LoVo (cell line): ENCODE measurements at regions not wholly inside any gene's neighbourhood (a gene's known extent, or its start where the extent isn't known, plus 50 kb on each side); places are given as distances from the start of the nearest gene placed in this dataset.
"Not testable (repeated sequence)": the region's sequence is repeated elsewhere in the genome, so short reads cannot be mapped to it uniquely, and the experiment has no call there.

Experiments
- DNase-seq: peaks from one replicate; pipeline ENCODE4 v3.0.0-alpha.2; 2016; ENCODE audit warnings: low spot score

- DNase-seq = no peak
Measured at GRCh38 chr5:133881576-133882388, 86.6 kb downstream of the C5orf15 start.

GRCh38 chr5:133878236-133878555, 90.2 kb downstream of the C5orf15 start:
- DNase-seq = no peak

GRCh38 chr5:133877351-133878235, 90.8 kb downstream of the C5orf15 start:
- DNase-seq = no peak

DNA sequence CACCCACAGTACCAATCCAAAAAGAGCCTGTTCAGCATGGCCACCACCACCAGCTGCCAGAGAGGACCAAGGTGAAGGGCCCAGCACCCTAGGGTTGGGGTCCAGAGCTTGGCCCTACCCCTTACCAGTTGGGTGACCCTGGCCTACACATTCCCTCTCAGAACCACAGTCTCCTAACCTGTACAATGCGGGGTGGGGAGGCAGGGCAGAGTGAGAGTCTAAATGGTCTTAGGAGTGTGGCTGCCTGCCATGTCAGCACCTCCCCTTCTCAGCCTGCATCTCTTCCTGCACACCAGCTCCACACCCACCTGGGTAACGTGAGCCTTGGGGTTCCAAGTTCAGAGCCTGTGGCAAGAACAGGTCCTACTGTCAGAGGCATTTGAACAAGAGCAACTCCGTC, 92.2 kb downstream of the C5orf15 start:
- no peak for DNase-seq

DNA sequence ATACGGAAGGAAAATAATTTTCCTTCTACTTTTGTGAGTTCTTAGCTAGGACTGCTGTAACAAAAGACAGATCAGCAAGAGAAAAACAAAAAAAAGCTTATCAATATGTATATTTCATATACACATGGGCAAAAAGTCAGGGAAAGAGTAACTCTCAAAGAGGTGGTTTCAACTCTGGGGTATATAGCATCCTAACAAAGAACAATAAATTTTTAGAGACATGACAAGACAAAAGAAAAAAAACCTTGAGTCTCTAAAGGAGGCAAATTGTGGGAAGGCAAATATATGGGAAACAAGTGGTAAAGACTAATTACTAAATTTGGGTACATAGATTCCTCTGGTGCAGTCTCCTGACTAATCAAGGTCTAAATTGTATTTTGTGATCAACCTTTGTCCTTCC, 93.2 kb downstream of the C5orf15 start:
- no peak for DNase-seq

DNA sequence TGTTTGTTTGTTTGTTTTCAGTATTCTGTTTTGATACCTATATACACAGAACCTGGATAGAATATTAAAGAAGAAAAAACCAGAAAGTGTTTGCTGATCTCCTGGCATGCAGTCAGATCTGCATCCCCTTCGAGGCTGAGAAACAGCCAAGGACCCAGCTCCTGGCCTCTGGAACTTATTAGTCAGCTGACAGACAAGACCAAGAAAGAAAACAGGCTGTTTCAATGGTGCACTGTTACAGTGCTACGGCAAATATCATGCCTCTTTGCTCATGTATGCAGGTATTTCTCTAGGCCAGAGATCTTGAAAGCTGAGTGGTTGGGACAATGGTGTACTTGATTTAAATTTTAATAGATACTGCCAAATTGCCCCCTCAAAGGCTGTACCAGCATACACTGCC, 95.0 kb downstream of the C5orf15 start:
- no peak for DNase-seq

- no peak for DNase-seq
Measured at GRCh38 chr5:133870661-133871060, 97.8 kb downstream of the C5orf15 start.

GRCh38 chr5:133869519-133870335, 98.7 kb downstream of the C5orf15 start:
- no peak for DNase-seq

- peak; percentile 73 for DNase-seq
Measured at GRCh38 chr5:133868946-133869518, 99.4 kb downstream of the C5orf15 start.

DNA sequence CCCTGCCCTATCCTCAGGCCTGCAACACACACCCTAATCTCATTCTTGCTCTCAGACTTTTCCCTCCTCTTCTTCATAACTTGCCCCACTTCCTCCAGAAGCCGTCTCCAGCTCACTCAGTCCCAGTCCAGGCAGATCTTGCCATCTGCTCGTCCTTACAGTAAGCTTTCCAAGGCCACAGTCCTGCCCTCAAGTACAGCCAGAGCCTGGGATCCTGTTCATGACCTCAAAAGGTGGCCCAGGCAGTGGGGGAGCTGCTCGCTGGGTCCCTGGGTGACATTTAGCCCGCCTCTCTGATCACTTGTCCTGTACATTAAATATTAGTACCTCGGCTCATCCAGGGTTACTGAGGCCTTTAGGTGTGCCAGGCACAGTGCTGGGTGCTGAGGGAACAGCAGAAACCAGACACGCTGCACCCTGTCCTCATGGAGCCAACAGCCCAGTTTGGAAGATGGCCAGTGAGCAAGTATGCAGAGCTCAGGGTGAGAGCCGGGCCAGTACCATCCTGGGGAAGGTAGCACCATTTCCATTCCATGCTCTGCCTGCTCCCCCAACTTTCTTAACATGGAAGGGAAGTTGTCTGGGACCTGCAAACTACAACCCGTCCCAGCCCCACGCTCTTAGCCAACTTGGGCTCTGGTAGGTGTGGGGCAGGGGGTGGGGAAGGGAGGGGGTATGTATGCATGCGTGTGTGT, 100.4 kb downstream of the C5orf15 start:
- no peak for DNase-seq

DNA sequence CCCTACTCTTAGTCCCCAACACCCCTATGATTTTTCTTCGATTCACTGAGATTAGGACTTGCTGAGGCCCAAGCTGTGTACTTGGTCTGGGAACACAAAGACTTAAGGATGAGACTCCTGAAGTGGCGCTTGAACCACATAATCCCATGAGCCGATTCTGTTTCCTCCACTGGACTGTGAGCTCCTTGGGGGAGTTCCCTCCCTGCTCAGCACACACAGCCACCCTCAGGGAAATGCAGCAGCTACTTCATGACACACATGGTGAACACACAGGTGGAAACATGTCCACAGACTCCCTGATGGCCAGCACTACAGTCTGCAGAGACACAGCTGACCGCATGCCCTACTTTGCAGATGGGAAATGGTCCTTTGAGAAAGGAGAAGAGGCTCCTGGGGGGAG, 101.1 kb downstream of the C5orf15 start:
- no peak for DNase-seq

DNA sequence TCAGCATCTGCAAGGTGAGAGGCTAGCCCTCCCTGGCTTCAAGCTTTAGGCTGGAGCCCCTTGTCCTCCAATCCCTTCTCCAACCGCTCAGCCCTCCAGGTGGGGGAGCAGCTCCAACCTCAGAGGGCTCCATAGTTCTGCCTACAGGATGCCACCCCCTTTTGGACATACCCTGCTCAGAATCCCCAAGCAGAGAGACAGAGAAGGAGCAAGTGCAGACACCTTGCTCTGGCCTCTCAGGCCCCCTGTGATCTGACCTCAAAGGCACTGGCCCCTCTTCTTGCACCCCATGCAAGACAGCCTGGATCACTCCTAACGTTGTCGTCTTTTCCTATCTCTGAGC, 101.6 kb downstream of the C5orf15 start:
- no peak for DNase-seq

DNA sequence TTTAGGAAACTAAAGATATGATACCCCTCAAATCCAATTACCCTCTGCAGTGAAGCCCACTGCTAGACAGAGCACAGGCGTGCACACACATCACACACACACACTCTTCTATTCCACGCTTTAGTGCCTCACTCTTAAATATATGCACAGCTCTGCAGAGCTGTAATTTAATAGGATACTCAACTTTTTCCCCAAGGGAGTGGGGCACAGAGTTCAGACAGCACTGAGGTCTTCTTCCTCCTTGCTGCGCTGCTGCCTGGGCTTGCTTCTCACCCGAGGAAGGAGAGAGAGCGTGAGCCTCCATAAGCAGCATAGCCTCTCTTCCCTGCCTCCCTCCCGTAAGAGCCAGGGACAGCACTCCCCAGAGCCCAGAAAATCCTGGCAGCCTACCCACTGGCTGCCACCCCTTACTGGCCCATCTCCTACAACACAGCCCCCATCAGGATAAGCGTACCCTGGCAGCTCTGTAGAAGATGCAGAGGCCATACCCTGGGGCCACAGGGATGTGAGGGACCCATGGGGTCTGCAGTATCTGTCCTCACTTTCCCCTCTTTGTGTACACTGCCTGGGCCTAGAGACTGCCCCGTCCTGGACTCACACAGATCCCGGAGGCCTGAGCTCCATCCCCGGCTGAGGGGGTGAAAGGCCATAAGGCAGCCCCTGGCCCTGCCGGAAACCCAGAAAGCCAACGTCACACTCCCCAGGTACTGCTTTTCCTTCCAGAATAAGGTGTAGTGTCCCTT, 102.1 kb downstream of the C5orf15 start:
- DNase-seq = no peak

- DNase-seq = no peak
Measured at GRCh38 chr5:133865113-133865512, 103.3 kb downstream of the C5orf15 start.

DNA sequence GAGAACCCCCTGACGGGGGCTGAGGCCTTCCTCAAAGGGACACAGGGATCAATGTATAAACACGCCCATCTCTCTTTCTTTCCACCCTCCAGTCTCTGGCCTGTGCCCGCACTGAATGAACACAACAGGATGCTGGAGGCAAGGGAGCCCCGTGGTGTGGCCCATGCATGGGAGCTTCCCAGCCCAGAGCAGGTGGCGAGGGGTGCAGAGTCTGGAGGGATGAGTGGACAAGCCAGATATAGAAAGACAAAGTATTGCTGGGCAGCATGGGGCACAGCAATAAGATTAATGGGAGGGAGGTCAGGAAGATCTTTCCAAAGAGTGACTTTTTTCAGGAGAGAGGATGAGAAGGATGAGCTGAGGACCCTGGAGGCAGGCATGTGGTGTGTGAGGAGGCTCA, 103.7 kb downstream of the C5orf15 start:
- DNase-seq = no peak

DNA sequence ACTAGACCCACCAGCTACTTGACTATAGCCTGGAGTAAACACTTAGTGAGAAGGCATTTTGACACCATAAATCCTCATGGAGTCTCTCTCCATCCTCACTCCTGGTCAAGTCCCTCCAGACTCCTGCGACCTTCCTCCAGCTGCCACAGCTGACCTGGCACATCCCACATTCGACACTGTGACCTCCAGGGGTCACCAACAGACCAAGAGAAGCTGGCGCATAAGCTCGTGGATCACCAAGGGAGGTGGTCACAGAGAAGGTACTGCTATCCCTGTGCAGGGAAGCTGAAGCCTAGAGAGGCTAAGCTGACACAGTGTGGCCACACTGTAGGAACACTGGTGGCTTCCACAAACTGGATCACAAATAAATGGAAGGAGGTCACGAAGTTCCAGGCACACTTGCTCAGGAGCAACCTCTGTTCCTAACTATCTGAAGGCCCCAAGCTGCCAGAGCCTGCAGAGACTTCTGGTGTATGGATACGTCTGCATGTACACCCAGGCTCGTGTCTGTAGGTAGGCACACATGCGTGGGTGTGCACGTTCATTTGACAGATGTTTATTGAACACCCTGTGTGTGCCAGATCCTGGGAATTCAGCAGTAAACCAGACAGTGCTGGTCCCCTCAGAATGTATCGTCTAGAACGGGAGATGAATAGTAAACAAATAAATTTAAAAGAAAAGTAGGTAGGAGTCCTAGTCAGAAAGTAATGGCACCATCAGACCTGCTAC, 104.4 kb downstream of the C5orf15 start:
- DNase-seq = no peak

DNA sequence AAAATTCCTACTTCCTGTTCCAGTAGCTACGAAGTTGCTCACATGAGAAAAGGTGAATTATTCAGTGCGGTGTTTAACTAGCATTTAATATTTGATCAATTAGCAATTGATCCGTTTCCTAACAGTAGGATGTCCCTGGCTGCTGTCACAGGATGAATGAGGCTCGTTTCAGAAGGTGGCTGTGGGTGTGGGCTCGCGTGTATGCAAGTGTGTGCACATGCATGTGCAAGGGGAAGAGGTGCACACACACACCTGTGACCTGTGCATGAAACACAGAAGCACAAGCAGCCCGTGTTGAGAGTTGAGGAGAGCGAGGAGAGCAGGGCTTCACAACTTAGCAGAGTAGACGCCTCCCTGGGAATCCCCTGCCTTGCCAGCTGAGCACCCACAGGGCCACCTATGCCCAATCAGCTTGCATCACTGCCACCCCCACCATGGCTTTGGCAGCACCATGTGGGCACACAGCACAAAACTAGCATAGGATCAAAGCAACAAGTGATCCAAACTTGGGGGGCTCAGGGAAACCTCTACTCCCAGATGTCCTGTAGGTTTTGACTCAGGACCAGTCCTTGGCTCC, 107.2 kb downstream of the C5orf15 start:
- DNase-seq = no peak

DNA sequence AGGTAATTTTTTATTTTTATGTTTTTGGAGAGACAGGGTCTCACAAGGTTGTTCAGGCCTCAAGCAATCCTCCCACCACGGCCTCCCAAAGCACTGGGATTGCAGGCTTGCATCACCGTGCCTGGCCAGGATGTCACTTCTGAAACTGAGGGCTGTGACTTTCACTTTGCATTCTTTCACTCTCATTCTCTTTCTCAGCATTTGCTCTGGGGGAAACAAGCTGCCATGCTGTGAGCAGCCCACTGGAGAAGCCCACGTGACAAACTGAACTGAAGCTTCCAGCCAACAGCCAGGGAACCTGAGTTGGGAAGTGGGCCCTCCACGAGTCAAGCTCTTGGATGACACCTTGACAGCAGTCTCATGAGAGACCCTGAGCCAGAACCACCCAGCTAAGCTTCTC, 109.4 kb downstream of the C5orf15 start:
- DNase-seq = no peak

- DNase-seq = not testable (repeated sequence)
Measured at GRCh38 chr5:133857595-133858313, 110.7 kb downstream of the C5orf15 start.
